SH-SY5Y (cell line): ENCODE measurements at regions not wholly inside any gene's neighbourhood (a gene's known extent, or its start where the extent isn't known, plus 50 kb on each side); places are given as distances from the start of the nearest gene placed in this dataset.

Experiments
- GATA2 ChIP-seq: IDR thresholded peaks from 2 replicates; pipeline ENCODE4 v1.6.1; 2011; ENCODE audit warnings: mild to moderate bottlenecking, low read depth, low read length
- GATA3 ChIP-seq: IDR thresholded peaks from 2 replicates; pipeline ENCODE4 v1.6.1; 2011; ENCODE audit warnings: low read depth, mild to moderate bottlenecking, low read length, moderate library complexity

DNA sequence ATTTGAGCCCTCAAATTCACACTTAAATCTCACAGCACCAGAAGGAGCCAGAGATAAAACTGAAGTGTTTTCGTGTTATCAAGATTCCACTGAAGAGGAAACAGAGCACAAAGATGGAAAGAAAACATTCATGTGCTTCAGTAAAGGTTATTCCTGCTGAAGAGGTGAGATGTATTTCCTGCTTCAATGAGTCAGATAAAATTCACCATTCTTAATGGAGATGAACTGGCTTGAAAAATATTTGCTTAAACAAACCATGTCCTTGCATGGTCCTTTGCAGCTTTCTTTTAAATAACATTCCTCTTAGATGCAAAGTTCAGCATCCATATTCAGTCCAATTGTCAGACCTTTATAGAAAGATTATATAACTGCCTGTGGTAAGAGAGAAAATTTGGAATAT is 294.2 kb downstream of the IPMK start:
- TF ChIP-seq GATA2: no peak
- no peak for TF ChIP-seq GATA3
